Panc1 (cell line): ENCODE measurements at regions not wholly inside any gene's neighbourhood (a gene's known extent, or its start where the extent isn't known, plus 50 kb on each side); places are given as distances from the start of the nearest gene placed in this dataset.

Experiments
- ATAC-seq: fragments of 200-7000 bp; cut with Tn5 transposase; 2 replicates; pipeline ENCODE4 v1.9.1; 2020; ENCODE audit warnings: mild to moderate bottlenecking, moderate library complexity
- BruUV-seq: library from RNA; stranded (reverse); fragments of 400-500 nt; replicated peaks from 2 replicates; lab custom pipeline; 2021; lab: Mats Ljungman, UMichigan
- CTCF ChIA-PET: fragments of 300-600 bp; sonication (Branson Sonifier 250); formaldehyde crosslinking; loops from one replicate; lab custom pipeline; 2022; ENCODE audit warnings: antibody characterized with exemption; lab: Charles Lee
- POLR2A ChIA-PET: fragments of 300-600 bp; sonication (Branson Sonifier 250); formaldehyde crosslinking; loops from one replicate; lab custom pipeline; 2022; ENCODE audit warnings: antibody characterized with exemption; lab: Charles Lee
- DNase-seq: peaks from one replicate; pipeline ENCODE4 v3.0.0-alpha.2; 2010; ENCODE audit warnings: low read depth, low spot score
- H3K27ac ChIP-seq: 2 replicates; pipeline ENCODE4 v1.5.1; 2011; ENCODE audit warnings: mild to moderate bottlenecking, low read length, inconsistent platforms
- H3K27me3 ChIP-seq: fragments of 200-500 bp; sonication (Bioruptor generic); 2 replicates; pipeline ENCODE4 v1.6.0; 2014; ENCODE audit warnings: low read length, inconsistent platforms; ENCODE audit not compliant: control insufficient read depth, insufficient read depth
- H3K36me3 ChIP-seq: fragments of 200-500 bp; sonication (Bioruptor generic); 2 replicates; pipeline ENCODE4 v1.5.1; 2014; ENCODE audit warnings: inconsistent platforms, mild to moderate bottlenecking, low read length, moderate library complexity; ENCODE audit not compliant: control insufficient read depth, insufficient read depth
- H3K4me1 ChIP-seq: 2 replicates; pipeline ENCODE4 v1.5.1; 2011; ENCODE audit warnings: inconsistent platforms, mild to moderate bottlenecking, low read length, moderate library complexity; ENCODE audit not compliant: control insufficient read depth, insufficient read depth
- H3K4me3 ChIP-seq, 2 experiments: 2 replicates each; pipeline ENCODE4 v1.5.1; 2011 to 2012; ENCODE audit warnings: low read depth in 2 of 2, low read length in 2 of 2, mild to moderate bottlenecking in 2 of 2, inconsistent platforms in 1 of 2, moderate library complexity in 1 of 2
- H3K9me3 ChIP-seq: fragments of 200-500 bp; sonication (Bioruptor generic); 2 replicates; pipeline ENCODE4 v1.5.1; 2014; ENCODE audit warnings: low read depth, mild to moderate bottlenecking, inconsistent platforms, low read length, moderate library complexity; ENCODE audit not compliant: control insufficient read depth, insufficient read depth
- CTCF ChIP-seq: fragments of 450-650 bp; IDR thresholded peaks from 2 replicates; pipeline ENCODE4 v1.5.1; 2017; ENCODE audit warnings: mild to moderate bottlenecking
- POLR2AphosphoS5 ChIP-seq: IDR thresholded peaks from 2 replicates; pipeline ENCODE4 v1.6.1; 2012; ENCODE audit warnings: mild to moderate bottlenecking, low read depth, low read length, moderate library complexity
- REST ChIP-seq, 2 experiments: IDR thresholded peaks; 2 replicates each; pipeline ENCODE4 v1.6.1; 2011 to 2012; ENCODE audit warnings: low read depth in 2 of 2, control low read depth in 1 of 2, low read length in 1 of 2, mild to moderate bottlenecking in 1 of 2, moderate library complexity in 1 of 2; ENCODE audit not compliant: insufficient read depth in 1 of 2
- SIN3A ChIP-seq: IDR thresholded peaks from 2 replicates; pipeline ENCODE4 v1.6.1; 2012; ENCODE audit warnings: low read depth, mild to moderate bottlenecking, low read length, moderate library complexity, borderline replicate concordance; ENCODE audit not compliant: insufficient read depth
- TCF7L2 ChIP-seq: IDR thresholded peaks from 2 replicates; pipeline ENCODE4 v1.6.1; 2011; ENCODE audit warnings: mild to moderate bottlenecking, low read depth, low read length, inconsistent platforms
- in situ Hi-C: cut with HindIII; loops from 2 replicates; pipeline ENCODE4 v1.10.0; 2016; ENCODE audit warnings: low sequenced_read_pairs, low pct_unique_long_range_greater_than_20kb
- intact Hi-C: fragments of 100-400 bp; cut with micrococcal nuclease; formaldehyde crosslinking; loops from one replicate; pipeline ENCODE4 v1.10.0; 2022; ENCODE audit not compliant: unreplicated experiment

GRCh38 chr1:147842578-147842977, 60.0 kb upstream of the GJA8 start:
- ATAC-seq (no peak), DNase-seq (no peak)
- intact Hi-C loops = no loop called here
- no peaks in the 10 kb centered on the region for H3K36me3 ChIP-seq
- no peak overlapping the region for H3K27ac ChIP-seq
- H3K9me3 ChIP-seq = no peaks in the 10 kb centered on the region
- BruUV-seq = no TSS peak
- no peak for TF ChIP-seq POLR2AphosphoS5
- no peak for TF ChIP-seq SIN3A
- no peak for TF ChIP-seq TCF7L2
- no peak for TF ChIP-seq CTCF
- no peak for TF ChIP-seq REST (IDR thresholded peaks at IDR 0.05; ENCODE audit: insufficient read depth in 1 of 2, low read depth in 2 of 2, low read length in 1 of 2)
- no peaks in the 10 kb centered on the region; the same call in 1 of the 2 replicates for H3K27me3 ChIP-seq
- in situ Hi-C loops = no loop called here
- H3K4me3 ChIP-seq = no peak overlapping the region
- POLR2A ChIA-PET = no interaction called here
- H3K4me1 ChIP-seq = no peaks in the 10 kb centered on the region
- CTCF ChIA-PET = no interaction called here

- DNase-seq (no peak), ATAC-seq (no peak)
- POLR2A ChIA-PET = no interaction called here
- TF ChIP-seq SIN3A = no peak
- no peak for TF ChIP-seq CTCF
- TF ChIP-seq POLR2AphosphoS5 = no peak
- no peak for TF ChIP-seq TCF7L2
- no peak for TF ChIP-seq REST (IDR thresholded peaks at IDR 0.05; ENCODE audit: insufficient read depth in 1 of 2, low read depth in 2 of 2, low read length in 1 of 2)
- Histone ChIP-seq H3K4me3 (no peak overlapping the region), H3K9me3 (no peaks in the 10 kb centered on the region), H3K27ac (no peak overlapping the region), H3K4me1 (no peaks in the 10 kb centered on the region), H3K36me3 (no peaks in the 10 kb centered on the region), H3K27me3 (no peaks in the 10 kb centered on the region; the same call in 1 of the 2 replicates)
- CTCF ChIA-PET = no interaction called here
- BruUV-seq = no TSS peak
- intact Hi-C loops (no loop called here), in situ Hi-C loops (no loop called here)
Measured at GRCh38 chr1:147843486-147843885, 59.1 kb upstream of the GJA8 start.
